ENCODE measurements at regions not wholly inside any gene's neighbourhood (a gene's known extent, or its start where the extent isn't known, plus 50 kb on each side); places are given as distances from the start of the nearest gene placed in this dataset.

- TF ChIP-seq POLR2A (IDR thresholded peaks at IDR 0.05; ENCODE audit: low read depth, low read length) (no peak), POLR2AphosphoS5 (IDR thresholded peaks at IDR 0.05; ENCODE audit: low read depth, low read length) (no peak)
Observed at GRCh38 chr2:226300196-226300886, 499.3 kb downstream of the IRS1 start.

All from GM12892 (cell line).